ENCODE measurements at regions not wholly inside any gene's neighbourhood (a gene's known extent, or its start where the extent isn't known, plus 50 kb on each side); places are given as distances from the start of the nearest gene placed in this dataset.

DNA sequence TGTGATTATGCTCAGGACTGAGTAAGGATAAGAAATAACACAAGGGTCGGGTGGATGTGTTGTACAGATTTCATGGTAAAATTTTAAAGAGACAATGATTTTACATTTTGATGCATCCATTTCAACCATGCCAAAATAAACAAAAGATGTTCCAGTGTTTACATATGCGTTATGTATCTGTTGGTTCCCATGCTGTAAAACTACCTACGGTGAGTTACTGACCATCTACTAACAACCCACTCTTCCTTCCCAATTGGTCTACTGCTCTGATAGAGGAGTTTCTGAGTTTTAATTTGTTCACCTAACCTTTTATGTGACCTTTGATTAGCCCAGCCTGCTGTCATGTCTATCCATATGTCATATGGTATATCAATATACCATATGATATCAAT is 1697.1 kb downstream of the MAT2B start:
- DNase-seq, result no peak

- DNase-seq, result peak; percentile 60
These were observed 1703.8 kb downstream of the MAT2B start for GRCh38 chr5:165209101-165209727.

- DNase-seq, result peak; percentile 37
These were observed 1719.1 kb downstream of the MAT2B start for GRCh38 chr5:165224366-165225045.

DNA sequence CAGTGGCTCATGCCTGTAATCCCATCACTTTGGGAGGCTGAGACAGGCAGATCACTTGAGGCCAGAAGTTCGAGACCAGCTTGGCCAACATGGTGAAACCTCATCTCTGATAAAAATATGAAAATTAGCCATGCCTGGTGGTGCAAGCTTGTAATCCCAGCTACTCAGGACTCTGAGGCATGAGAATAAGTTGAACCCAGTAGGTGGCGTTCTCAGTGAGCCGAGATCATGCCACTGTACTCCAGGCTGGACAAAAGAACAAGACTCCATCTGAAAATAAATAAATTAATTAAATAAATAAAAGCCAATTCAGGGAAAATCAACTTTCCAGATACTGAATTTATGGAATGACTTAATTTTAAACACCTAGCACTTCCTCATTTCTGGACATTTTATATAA is 1722.1 kb downstream of the MAT2B start:
- no peak for DNase-seq

- no peak for DNase-seq
These were observed 1722.8 kb downstream of the MAT2B start for GRCh38 chr5:165228184-165228583.

DNA sequence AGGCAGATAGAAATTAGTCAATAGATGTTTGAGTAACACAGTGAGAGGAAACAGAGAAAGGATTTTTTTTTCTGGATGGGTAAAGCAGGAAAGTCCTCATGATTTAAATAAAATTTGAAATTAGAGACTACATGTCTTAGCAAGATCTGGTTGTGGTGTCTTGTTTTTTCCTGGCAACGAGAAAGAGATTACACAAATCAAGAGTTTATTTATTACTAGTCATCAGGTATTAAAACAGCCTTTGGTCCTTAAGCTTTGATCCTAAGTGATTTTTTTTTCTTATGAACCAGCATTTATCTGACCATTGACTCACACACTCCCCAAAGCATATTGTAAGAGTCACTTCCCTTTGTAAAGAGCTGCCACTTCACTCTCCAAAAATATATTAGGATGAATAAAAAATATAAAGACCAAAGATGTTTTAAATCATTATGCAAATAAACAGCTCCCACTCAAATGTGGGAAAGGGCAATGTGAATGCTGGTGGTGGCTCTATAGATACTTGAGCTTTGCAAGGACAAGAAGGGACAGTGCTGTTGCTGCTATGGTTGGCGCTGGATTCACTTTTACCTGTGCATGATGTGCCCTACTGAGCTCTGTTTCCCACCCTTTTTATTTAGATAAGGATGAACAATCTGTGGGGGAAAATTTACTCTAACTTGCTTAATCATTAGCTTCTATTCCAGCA is 1726.5 kb downstream of the MAT2B start:
- no peak for DNase-seq

DNA sequence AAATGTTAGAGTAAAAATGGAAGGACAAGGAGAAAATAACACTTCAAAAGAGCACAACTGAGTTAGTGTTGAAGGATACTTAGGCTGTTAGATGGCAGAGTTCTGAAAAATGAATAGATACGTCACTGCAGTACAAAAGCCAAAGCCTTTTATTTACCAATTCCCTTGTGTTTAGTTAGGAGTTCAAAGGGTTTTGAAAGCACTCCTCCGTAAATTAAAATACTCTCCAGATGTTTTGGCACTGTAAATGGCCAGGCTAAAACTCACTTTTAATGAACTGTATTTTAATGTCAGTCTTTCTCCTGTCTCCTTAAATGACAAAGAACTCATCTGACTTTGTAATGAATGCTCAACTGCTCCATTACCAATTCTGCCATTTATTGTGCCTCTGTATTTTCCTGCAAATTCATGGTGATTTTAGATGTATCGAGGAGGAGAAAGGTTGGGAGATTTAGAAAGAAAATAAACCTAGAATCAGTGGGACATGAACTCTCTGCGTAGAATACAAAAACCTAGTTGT is 1727.2 kb downstream of the MAT2B start:
- peak; percentile 45 for DNase-seq

- DNase-seq, result no peak
These were observed 1736.4 kb downstream of the MAT2B start for GRCh38 chr5:165241811-165242210.

GRCh38 chr5:165242646-165243045 is 1737.2 kb downstream of the MAT2B start:
- DNase-seq, result peak; percentile 73

GRCh38 chr5:165244407-165244806 is 1739.0 kb downstream of the MAT2B start:
- DNase-seq, result no peak

GRCh38 chr5:165258197-165258771 is 1752.9 kb downstream of the MAT2B start:
- peak; percentile 6 for DNase-seq

DNA sequence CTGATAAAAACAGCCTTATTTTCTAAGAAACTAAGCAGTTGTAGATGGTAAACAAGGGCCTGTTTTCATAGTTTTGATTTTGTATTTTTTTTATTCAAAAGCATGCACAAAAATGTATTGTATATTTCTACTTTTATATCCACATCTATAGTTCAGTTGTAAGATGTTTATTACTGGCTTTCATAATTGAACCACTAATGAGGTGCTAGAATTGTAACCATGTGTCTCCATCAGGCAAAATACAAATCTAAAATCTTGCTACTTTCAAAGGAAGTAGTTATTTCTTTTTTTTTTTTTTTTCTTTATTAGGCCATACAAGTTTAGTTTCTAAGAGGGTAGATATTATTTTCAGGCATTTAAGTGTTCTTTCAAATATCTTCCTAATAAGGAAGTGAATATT is 1755.0 kb downstream of the MAT2B start:
- no peak for DNase-seq

GRCh38 chr5:165263536-165263935 is 1758.1 kb downstream of the MAT2B start:
- no peak for DNase-seq

GRCh38 chr5:165266939-165267338 is 1761.5 kb downstream of the MAT2B start:
- DNase-seq, result no peak

- DNase-seq, result no peak
These were observed 1767.0 kb downstream of the MAT2B start for GRCh38 chr5:165272436-165272835.

DNA sequence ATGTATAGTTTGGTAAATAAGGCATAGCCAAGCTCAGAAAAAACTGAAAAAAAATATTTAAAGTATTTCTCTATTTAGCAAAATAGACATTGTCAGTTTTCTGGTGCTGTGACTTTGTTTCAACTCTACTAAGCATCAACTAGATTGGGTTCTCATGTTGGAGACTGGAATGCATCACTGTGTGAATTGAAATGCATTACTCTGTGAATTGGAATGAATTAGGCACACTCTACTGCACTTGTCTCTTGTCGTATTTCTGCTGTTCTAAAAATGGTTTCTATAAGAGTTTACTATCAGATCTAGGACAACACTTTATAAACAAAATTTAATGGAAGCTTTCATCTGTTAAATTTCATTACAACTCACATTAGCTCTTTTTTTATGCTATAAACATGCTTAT is 1772.2 kb downstream of the MAT2B start:
- no peak for DNase-seq

- no peak for DNase-seq
These were observed 1777.1 kb downstream of the MAT2B start for GRCh38 chr5:165282491-165282890.

DNA sequence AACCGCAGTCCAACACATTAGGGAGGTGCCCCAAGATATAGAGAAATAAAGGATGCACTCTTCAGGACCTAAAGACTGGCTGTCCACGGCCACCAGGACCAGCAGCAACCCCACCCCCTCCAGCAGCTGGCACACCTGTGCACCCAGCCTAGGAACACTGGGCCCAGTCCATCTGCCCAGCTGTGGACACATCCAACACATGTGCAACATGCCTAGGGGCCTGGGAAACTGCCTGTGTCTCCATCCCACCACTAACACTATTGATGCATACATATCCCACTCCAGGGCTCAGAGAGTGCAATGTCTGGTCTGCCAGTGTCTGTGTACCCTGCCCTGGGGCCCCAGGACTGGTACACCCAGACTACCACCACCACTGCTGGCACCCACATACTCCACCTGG is 1781.3 kb downstream of the MAT2B start:
- DNase-seq, result no peak

DNA sequence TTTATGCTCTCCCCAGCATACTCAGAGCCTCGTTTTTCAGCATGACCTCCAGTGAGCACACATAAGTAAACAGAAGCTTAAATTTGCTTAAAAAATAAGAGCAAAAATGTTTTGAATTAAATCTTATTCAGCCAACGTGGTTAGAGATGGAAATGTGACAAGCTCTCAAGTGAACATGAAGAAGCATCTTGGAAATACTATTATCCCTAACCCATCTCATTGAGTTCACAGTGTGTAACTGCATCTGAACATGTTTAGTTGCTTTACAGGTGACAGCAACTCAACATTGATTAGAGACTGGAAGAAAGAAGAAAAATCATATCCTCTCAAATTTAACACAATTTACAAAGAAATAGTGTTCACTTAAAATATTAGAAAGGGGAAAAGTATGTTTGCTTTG is 1785.1 kb downstream of the MAT2B start:
- DNase-seq, result no peak

DNA sequence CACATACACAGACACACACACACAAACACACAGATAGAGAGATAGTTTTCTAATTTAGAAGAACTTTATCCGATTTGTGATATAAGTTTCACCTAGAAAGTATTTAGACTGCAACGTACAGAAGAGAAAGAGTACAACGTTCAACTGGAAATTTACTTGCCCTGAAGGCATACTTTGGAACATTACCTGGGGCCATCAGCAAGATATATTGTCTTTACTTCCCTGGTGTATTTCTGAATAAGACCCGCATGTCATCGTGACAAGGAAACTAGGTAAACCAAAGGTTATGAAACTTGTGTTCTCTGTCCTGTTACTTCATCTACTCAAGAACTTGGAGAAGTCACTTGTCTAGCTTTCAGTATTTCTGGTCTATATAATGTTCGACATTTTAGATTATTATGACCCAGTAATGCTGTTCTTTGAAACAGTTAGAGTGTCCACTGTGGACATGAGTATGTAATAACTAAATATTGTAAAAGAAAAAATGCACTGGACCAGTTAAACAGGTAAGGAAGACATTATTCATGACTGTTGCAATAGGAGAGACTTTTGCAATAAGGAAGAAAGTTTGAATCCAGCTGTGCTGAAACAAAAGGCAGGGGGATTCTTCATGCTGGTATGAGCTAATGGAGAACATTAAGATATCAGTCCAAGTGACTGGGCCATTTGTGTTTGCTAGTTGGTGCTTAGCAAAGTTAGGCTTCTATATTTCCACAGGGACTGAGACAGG is 1791.1 kb downstream of the MAT2B start:
- no peak for DNase-seq

DNA sequence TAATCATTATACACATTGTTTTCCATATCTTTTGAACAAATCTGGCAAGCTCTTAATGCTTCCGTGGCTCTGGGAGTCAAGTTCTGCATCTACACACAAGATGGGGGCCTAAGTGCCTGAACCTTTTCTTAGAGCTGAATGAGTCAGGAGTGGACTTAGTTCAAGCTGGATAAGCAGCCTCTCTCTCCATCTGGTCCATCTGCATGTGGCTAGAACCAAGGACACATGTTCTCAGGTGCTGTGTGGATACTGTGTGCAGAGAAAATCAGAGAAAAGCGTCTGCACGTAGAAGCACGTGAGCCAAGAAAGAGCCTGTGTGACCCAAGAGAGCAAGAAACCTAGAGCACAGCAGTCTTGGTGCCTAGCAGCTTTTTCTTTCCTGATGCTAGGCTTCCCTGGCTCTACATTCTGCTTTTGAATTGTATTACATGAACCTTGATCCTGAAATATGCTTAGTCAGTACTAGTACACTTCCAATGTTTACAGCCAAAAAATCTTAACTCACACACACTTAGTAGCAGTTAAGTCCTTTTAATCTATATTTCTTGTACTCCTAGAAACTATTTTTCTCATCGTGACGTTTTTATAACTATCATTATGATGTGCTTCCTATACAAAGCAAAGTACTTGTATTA is 1798.9 kb downstream of the MAT2B start:
- no peak for DNase-seq

GRCh38 chr5:165305596-165305995 is 1800.2 kb downstream of the MAT2B start:
- DNase-seq, result no peak
